Adipocyte (in vitro differentiated cells): ENCODE measurements at regions not wholly inside any gene's neighbourhood (a gene's known extent, or its start where the extent isn't known, plus 50 kb on each side); places are given as distances from the start of the nearest gene placed in this dataset.

ENCODE experiments used
- DNase-seq: peaks from one replicate; pipeline ENCODE4 v3.0.0-alpha.2; 2015; ENCODE audit warnings: low read depth
- H3K27me3 ChIP-seq: replicated peaks from 2 replicates; pipeline ENCODE4 v1.7.0; 2013; ENCODE audit warnings: mild to moderate bottlenecking, low read length, moderate library complexity; ENCODE audit not compliant: control insufficient read depth, insufficient read depth
- H3K36me3 ChIP-seq: 2 replicates; pipeline ENCODE4 v1.7.0; 2013; ENCODE audit warnings: low read length, mild to moderate bottlenecking, moderate library complexity; ENCODE audit not compliant: control insufficient read depth, insufficient read depth, severe bottlenecking
- H3K4me1 ChIP-seq: 2 replicates; pipeline ENCODE4 v1.7.0; 2013; ENCODE audit warnings: mild to moderate bottlenecking, low read length, moderate library complexity; ENCODE audit not compliant: control insufficient read depth, insufficient read depth
- H3K4me3 ChIP-seq: 2 replicates; pipeline ENCODE4 v1.7.0; 2013; ENCODE audit warnings: mild to moderate bottlenecking, low read length, moderate library complexity
- H3K9ac ChIP-seq: 2 replicates; pipeline ENCODE4 v1.7.0; 2013; ENCODE audit warnings: mild to moderate bottlenecking, low read length, moderate library complexity
- H3K9me3 ChIP-seq: 2 replicates; pipeline ENCODE4 v1.7.0; 2013; ENCODE audit warnings: mild to moderate bottlenecking, low read length, moderate library complexity; ENCODE audit not compliant: control insufficient read depth

GRCh38 chr1:36585569-36586548, 103.1 kb upstream of the CSF3R start:
- no peak for DNase-seq
- Histone ChIP-seq H3K4me3 (no peak overlapping the region), H3K9ac (no peak overlapping the region), H3K4me1 (no peaks in the 10 kb centered on the region), H3K27me3 (peaks cover 76% of the 10 kb centered on the region), H3K36me3 (no peaks in the 10 kb centered on the region), H3K9me3 (no peaks in the 10 kb centered on the region)

GRCh38 chr1:36584874-36585453, 102.3 kb upstream of the CSF3R start:
- Histone ChIP-seq H3K4me1 (no peaks in the 10 kb centered on the region), H3K4me3 (no peak overlapping the region), H3K9ac (no peak overlapping the region), H3K9me3 (no peaks in the 10 kb centered on the region), H3K36me3 (no peaks in the 10 kb centered on the region), H3K27me3 (peaks cover 72% of the 10 kb centered on the region)
- no peak for DNase-seq

- H3K36me3 ChIP-seq, result no peaks in the 10 kb centered on the region
- no peak for DNase-seq
- no peak overlapping the region for H3K4me3 ChIP-seq
- H3K9me3 ChIP-seq, result no peaks in the 10 kb centered on the region
- no peaks in the 10 kb centered on the region for H3K4me1 ChIP-seq
- peaks cover 66% of the 10 kb centered on the region for H3K27me3 ChIP-seq
- H3K9ac ChIP-seq, result no peak overlapping the region
These were observed 101.5 kb upstream of the CSF3R start for GRCh38 chr1:36583980-36584782.

- H3K9ac ChIP-seq, result no peak overlapping the region
- no peak overlapping the region for H3K4me3 ChIP-seq
- no peaks in the 10 kb centered on the region for H3K4me1 ChIP-seq
- no peak for DNase-seq
- no peaks in the 10 kb centered on the region for H3K36me3 ChIP-seq
- peaks cover 72% of the 10 kb centered on the region for H3K27me3 ChIP-seq
- H3K9me3 ChIP-seq, result no peaks in the 10 kb centered on the region
These were observed 100.4 kb upstream of the CSF3R start for GRCh38 chr1:36583080-36583479.

- Histone ChIP-seq H3K4me3 (no peak overlapping the region), H3K4me1 (no peaks in the 10 kb centered on the region), H3K9ac (no peak overlapping the region), H3K36me3 (no peaks in the 10 kb centered on the region), H3K9me3 (no peaks in the 10 kb centered on the region), H3K27me3 (peaks cover 63% of the 10 kb centered on the region)
- DNase-seq, result no peak
These were observed 99.5 kb upstream of the CSF3R start for GRCh38 chr1:36582066-36582755.

GRCh38 chr1:36580524-36580923, 97.8 kb upstream of the CSF3R start:
- Histone ChIP-seq H3K9me3 (no peaks in the 10 kb centered on the region), H3K4me3 (no peak overlapping the region), H3K4me1 (no peaks in the 10 kb centered on the region), H3K9ac (no peak overlapping the region), H3K27me3 (peaks cover 55% of the 10 kb centered on the region), H3K36me3 (no peaks in the 10 kb centered on the region)
- DNase-seq, result no peak

GRCh38 chr1:36579039-36579438, 96.3 kb upstream of the CSF3R start:
- H3K36me3 ChIP-seq, result no peaks in the 10 kb centered on the region
- H3K4me1 ChIP-seq, result no peaks in the 10 kb centered on the region
- H3K9ac ChIP-seq, result no peak overlapping the region
- no peak for DNase-seq
- no peak overlapping the region for H3K4me3 ChIP-seq
- H3K9me3 ChIP-seq, result no peaks in the 10 kb centered on the region
- H3K27me3 ChIP-seq, result peaks cover 56% of the 10 kb centered on the region

GRCh38 chr1:36576551-36577110, 93.9 kb upstream of the CSF3R start:
- no peak for DNase-seq
- no peak overlapping the region for H3K4me3 ChIP-seq
- no peak overlapping the region for H3K9ac ChIP-seq
- no peaks in the 10 kb centered on the region for H3K36me3 ChIP-seq
- H3K4me1 ChIP-seq, result no peaks in the 10 kb centered on the region
- peaks cover 57% of the 10 kb centered on the region for H3K27me3 ChIP-seq
- no peaks in the 10 kb centered on the region for H3K9me3 ChIP-seq

GRCh38 chr1:36576118-36576517, 93.4 kb upstream of the CSF3R start:
- Histone ChIP-seq H3K36me3 (no peaks in the 10 kb centered on the region), H3K4me1 (no peaks in the 10 kb centered on the region), H3K4me3 (no peak overlapping the region), H3K9ac (no peak overlapping the region), H3K9me3 (no peaks in the 10 kb centered on the region), H3K27me3 (peaks cover 55% of the 10 kb centered on the region)
- DNase-seq, result peak; percentile 77

GRCh38 chr1:36573445-36573844, 90.7 kb upstream of the CSF3R start:
- Histone ChIP-seq H3K27me3 (peaks cover 58% of the 10 kb centered on the region), H3K9me3 (no peaks in the 10 kb centered on the region), H3K9ac (no peak overlapping the region), H3K36me3 (no peaks in the 10 kb centered on the region), H3K4me3 (no peak overlapping the region), H3K4me1 (no peaks in the 10 kb centered on the region)
- no peak for DNase-seq
